HEK293T (cell line): ENCODE measurements at regions not wholly inside any gene's neighbourhood (a gene's known extent, or its start where the extent isn't known, plus 50 kb on each side); places are given as distances from the start of the nearest gene placed in this dataset.

Experiments used
- ELF4 ChIP-seq: fragments of 450-650 bp; IDR thresholded peaks from 2 replicates; pipeline ENCODE4 v1.6.1; 2017; ENCODE audit warnings: antibody characterized with exemption
- FOXA1 ChIP-seq: fragments of 450-650 bp; IDR thresholded peaks from 2 replicates; pipeline ENCODE4 v1.6.1; 2016; ENCODE audit warnings: mild to moderate bottlenecking
- FOXM1 ChIP-seq: fragments of 450-650 bp; IDR thresholded peaks from 2 replicates; pipeline ENCODE4 v1.6.1; 2017; ENCODE audit warnings: mild to moderate bottlenecking, borderline replicate concordance
- HDGF ChIP-seq: fragments of 450-650 bp; IDR thresholded peaks from 2 replicates; pipeline ENCODE4 v1.6.1; 2017; ENCODE audit warnings: antibody characterized with exemption, borderline replicate concordance
- L3MBTL2 ChIP-seq: fragments of 450-650 bp; conservative IDR thresholded peaks from 2 replicates; pipeline ENCODE4 v1.6.1; 2016; ENCODE audit warnings: mild to moderate bottlenecking
- NFRKB ChIP-seq: fragments of 450-650 bp; IDR thresholded peaks from 2 replicates; pipeline ENCODE4 v1.6.1; 2016; ENCODE audit warnings: mild to moderate bottlenecking, moderate library complexity
- SP1 ChIP-seq: fragments of 450-650 bp; IDR thresholded peaks from 2 replicates; pipeline ENCODE4 v1.6.1; 2017
- TARDBP ChIP-seq: fragments of 450-650 bp; IDR thresholded peaks from 2 replicates; pipeline ENCODE4 v1.6.1; 2016
- ZNF384 ChIP-seq: fragments of 450-650 bp; IDR thresholded peaks from 2 replicates; pipeline ENCODE4 v1.6.1; 2016
- TF ChIP-seq, protein P1 (sequence below): fragments of 450-650 bp; IDR thresholded peaks from 2 replicates; pipeline ENCODE4 v1.6.1; 2016

DNA sequence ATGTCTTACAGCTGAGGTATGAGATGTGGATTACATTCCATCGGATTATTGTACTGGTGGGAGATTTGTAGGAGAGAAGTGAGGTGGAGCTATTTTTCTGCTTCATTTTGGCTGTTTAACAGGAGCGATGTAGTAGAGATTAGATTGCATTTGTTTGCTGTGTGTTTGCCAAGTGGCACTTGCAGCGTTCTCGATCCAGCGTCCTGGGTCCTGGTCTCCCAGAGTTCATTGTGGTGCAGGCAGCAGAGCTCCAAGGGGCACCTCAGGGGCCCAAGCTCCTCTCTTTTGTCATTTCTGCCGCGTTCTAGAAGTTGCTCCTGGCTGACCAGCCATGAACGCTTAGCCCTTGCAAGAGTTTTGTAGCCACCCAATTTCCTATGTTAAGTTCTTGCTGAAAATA lies 210.1 kb upstream of the APCDD1 start:
- TF ChIP-seq FOXM1 (no peak), ELF4 (no peak), TARDBP (no peak), ZNF384 (no peak), SP1 (no peak), HDGF (no peak), L3MBTL2 (no peak), FOXA1 (no peak), NFRKB (no peak)
- TF ChIP-seq, protein P1, sequence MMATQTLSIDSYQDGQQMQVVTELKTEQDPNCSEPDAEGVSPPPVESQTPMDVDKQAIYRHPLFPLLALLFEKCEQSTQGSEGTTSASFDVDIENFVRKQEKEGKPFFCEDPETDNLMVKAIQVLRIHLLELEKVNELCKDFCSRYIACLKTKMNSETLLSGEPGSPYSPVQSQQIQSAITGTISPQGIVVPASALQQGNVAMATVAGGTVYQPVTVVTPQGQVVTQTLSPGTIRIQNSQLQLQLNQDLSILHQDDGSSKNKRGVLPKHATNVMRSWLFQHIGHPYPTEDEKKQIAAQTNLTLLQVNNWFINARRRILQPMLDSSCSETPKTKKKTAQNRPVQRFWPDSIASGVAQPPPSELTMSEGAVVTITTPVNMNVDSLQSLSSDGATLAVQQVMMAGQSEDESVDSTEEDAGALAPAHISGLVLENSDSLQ = no peak
